ENCODE measurements at regions not wholly inside any gene's neighbourhood (a gene's known extent, or its start where the extent isn't known, plus 50 kb on each side); places are given as distances from the start of the nearest gene placed in this dataset.

DNA sequence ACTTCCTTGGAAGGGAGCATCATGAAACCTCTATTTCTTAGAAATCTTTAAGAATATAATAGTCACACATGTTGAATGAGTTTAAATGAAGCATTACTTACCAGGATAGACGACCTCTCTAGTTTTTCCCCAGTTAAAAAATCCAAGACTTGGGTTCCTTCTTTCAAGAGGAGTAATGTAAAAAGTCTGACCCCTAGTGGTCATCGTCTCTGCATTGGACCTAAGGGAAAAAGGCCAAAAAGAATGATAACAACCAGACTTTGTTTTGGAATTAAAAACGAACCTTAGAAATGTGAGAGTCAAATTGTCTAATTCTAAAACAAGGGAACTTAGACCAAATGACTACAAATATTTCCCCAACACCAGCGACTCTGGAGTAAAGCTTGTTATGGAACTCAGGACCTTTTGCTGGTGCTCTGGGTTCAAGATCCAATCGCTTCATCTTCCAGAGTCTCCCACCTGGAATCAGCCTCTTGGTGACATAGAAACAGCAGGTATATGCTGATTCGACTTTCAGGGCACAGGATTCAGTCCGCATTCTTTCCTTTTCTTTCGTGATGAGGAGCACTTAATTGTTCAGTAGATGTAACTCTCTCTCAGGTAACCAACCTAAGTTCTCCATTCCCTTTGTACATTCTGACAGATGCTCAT is 214.8 kb upstream of the TPRG1 start:
- H3K4me1 ChIP-seq (ENCODE audit: control insufficient read depth, insufficient read depth, low read depth, low read length), result no peaks in the 10 kb centered on the region
- H2BK12ac ChIP-seq (ENCODE audit: low read length in 2 of 2), result no peak overlapping the region
- H3K27me3 ChIP-seq (ENCODE audit: control insufficient read depth in 1 of 2, insufficient read depth in 1 of 2, low read length in 2 of 2), result no peaks in the 10 kb centered on the region
- H3K9ac ChIP-seq (ENCODE audit: low read length), result no peak overlapping the region
- H3K79me1 ChIP-seq (replicated peaks; ENCODE audit: low read length, poor library complexity, severe bottlenecking), result no peaks in the 10 kb centered on the region
- H2BK5ac ChIP-seq (ENCODE audit: low read depth, low read length, poor library complexity, severe bottlenecking), result no peak overlapping the region
- H2BK120ac ChIP-seq (ENCODE audit: low read depth, low read length), result no peak overlapping the region
- H3K4me2 ChIP-seq (ENCODE audit: low read length, poor library complexity, severe bottlenecking), result no peak overlapping the region
- no peak overlapping the region for H3K27ac ChIP-seq (ENCODE audit: low read length, poor library complexity, severe bottlenecking)
- no peaks in the 10 kb centered on the region for H3K36me3 ChIP-seq (ENCODE audit: control insufficient read depth in 1 of 2, insufficient read depth in 2 of 2, low read depth in 1 of 2, low read length in 2 of 2)
- DNase-seq, result peak; percentile 75
- H2AK5ac ChIP-seq (ENCODE audit: low read length, severe bottlenecking), result peak overlapping the region; percentile 76
- H2AFZ ChIP-seq (ENCODE audit: low read depth, low read length), result no peak overlapping the region
- H3K18ac ChIP-seq (ENCODE audit: low read depth in 1 of 2, low read length in 2 of 2), result no peak overlapping the region
- no peak overlapping the region for H2BK15ac ChIP-seq (ENCODE audit: low read depth, poor library complexity, severe bottlenecking)
- H3K4me3 ChIP-seq (ENCODE audit: insufficient read depth in 1 of 2, low read depth in 1 of 2, low read length in 2 of 2), result no peak overlapping the region
- no peak overlapping the region for H4K91ac ChIP-seq (ENCODE audit: low read length)
- no peak overlapping the region for H3K4ac ChIP-seq (ENCODE audit: low read depth in 1 of 2, low read length in 2 of 2)
- 27% methylated on average over 7 of the region's 8 CpGs for WGBS
- H3K14ac ChIP-seq (ENCODE audit: low read length in 2 of 2), result no peak overlapping the region
- no peak overlapping the region for H4K8ac ChIP-seq (ENCODE audit: low read length)
- H3K23ac ChIP-seq (ENCODE audit: low read length in 2 of 2), result no peak overlapping the region
- H3K9me3 ChIP-seq (ENCODE audit: control insufficient read depth, low read length), result no peaks in the 10 kb centered on the region

GRCh38 chr3:188959013-188959412 is 212.8 kb upstream of the TPRG1 start:
- Histone ChIP-seq H3K18ac (ENCODE audit: low read depth in 1 of 2, low read length in 2 of 2) (no peak overlapping the region), H3K9me3 (ENCODE audit: control insufficient read depth, low read length) (no peaks in the 10 kb centered on the region), H3K4ac (ENCODE audit: low read depth in 1 of 2, low read length in 2 of 2) (no peak overlapping the region), H3K23ac (ENCODE audit: low read length in 2 of 2) (no peak overlapping the region), H2BK120ac (ENCODE audit: low read depth, low read length) (no peak overlapping the region), H2BK5ac (ENCODE audit: low read depth, low read length, poor library complexity, severe bottlenecking) (no peak overlapping the region), H3K36me3 (ENCODE audit: control insufficient read depth in 1 of 2, insufficient read depth in 2 of 2, low read depth in 1 of 2, low read length in 2 of 2) (no peaks in the 10 kb centered on the region), H3K14ac (ENCODE audit: low read length in 2 of 2) (no peak overlapping the region), H3K79me1 (replicated peaks; ENCODE audit: low read length, poor library complexity, severe bottlenecking) (no peaks in the 10 kb centered on the region), H3K4me3 (ENCODE audit: insufficient read depth in 1 of 2, low read depth in 1 of 2, low read length in 2 of 2) (no peak overlapping the region), H3K4me2 (ENCODE audit: low read length, poor library complexity, severe bottlenecking) (no peak overlapping the region), H4K8ac (ENCODE audit: low read length) (no peak overlapping the region), H3K9ac (ENCODE audit: low read length) (no peak overlapping the region), H2BK15ac (ENCODE audit: low read depth, poor library complexity, severe bottlenecking) (no peak overlapping the region), H2BK12ac (ENCODE audit: low read length in 2 of 2) (no peak overlapping the region), H3K27ac (ENCODE audit: low read length, poor library complexity, severe bottlenecking) (no peak overlapping the region), H2AFZ (ENCODE audit: low read depth, low read length) (no peak overlapping the region), H3K4me1 (ENCODE audit: control insufficient read depth, insufficient read depth, low read depth, low read length) (no peaks in the 10 kb centered on the region), H3K27me3 (ENCODE audit: control insufficient read depth in 1 of 2, insufficient read depth in 1 of 2, low read length in 2 of 2) (no peaks in the 10 kb centered on the region), H2AK5ac (ENCODE audit: low read length, severe bottlenecking) (no peak overlapping the region), H4K91ac (ENCODE audit: low read length) (no peak overlapping the region)
- DNase-seq, result no peak
- no CpG with 5 or more reads among the region's 1 CpG for WGBS

- no peak overlapping the region for H2BK120ac ChIP-seq (ENCODE audit: low read depth, low read length)
- H3K4ac ChIP-seq (ENCODE audit: low read depth in 1 of 2, low read length in 2 of 2), result no peak overlapping the region
- no peaks in the 10 kb centered on the region for H3K27me3 ChIP-seq (ENCODE audit: control insufficient read depth in 1 of 2, insufficient read depth in 1 of 2, low read length in 2 of 2)
- no peak overlapping the region for H3K18ac ChIP-seq (ENCODE audit: low read depth in 1 of 2, low read length in 2 of 2)
- H4K91ac ChIP-seq (ENCODE audit: low read length), result no peak overlapping the region
- H2BK12ac ChIP-seq (ENCODE audit: low read length in 2 of 2), result no peak overlapping the region
- H3K14ac ChIP-seq (ENCODE audit: low read length in 2 of 2), result no peak overlapping the region
- no peak overlapping the region for H3K4me2 ChIP-seq (ENCODE audit: low read length, poor library complexity, severe bottlenecking)
- no peak for DNase-seq
- H3K9ac ChIP-seq (ENCODE audit: low read length), result peak overlapping the region; percentile 58
- no peaks in the 10 kb centered on the region for H3K9me3 ChIP-seq (ENCODE audit: control insufficient read depth, low read length)
- no peak overlapping the region for H3K27ac ChIP-seq (ENCODE audit: low read length, poor library complexity, severe bottlenecking)
- H3K4me3 ChIP-seq (ENCODE audit: insufficient read depth in 1 of 2, low read depth in 1 of 2, low read length in 2 of 2), result no peak overlapping the region
- no peak overlapping the region for H2BK15ac ChIP-seq (ENCODE audit: low read depth, poor library complexity, severe bottlenecking)
- H2AFZ ChIP-seq (ENCODE audit: low read depth, low read length), result no peak overlapping the region
- H3K4me1 ChIP-seq (ENCODE audit: control insufficient read depth, insufficient read depth, low read depth, low read length), result no peaks in the 10 kb centered on the region
- H3K23ac ChIP-seq (ENCODE audit: low read length in 2 of 2), result no peak overlapping the region
- no peaks in the 10 kb centered on the region for H3K79me1 ChIP-seq (replicated peaks; ENCODE audit: low read length, poor library complexity, severe bottlenecking)
- H2AK5ac ChIP-seq (ENCODE audit: low read length, severe bottlenecking), result no peak overlapping the region
- no peak overlapping the region for H4K8ac ChIP-seq (ENCODE audit: low read length)
- H2BK5ac ChIP-seq (ENCODE audit: low read depth, low read length, poor library complexity, severe bottlenecking), result no peak overlapping the region
- WGBS, result 93% methylated on average over 9 of the region's 13 CpGs
- H3K36me3 ChIP-seq (ENCODE audit: control insufficient read depth in 1 of 2, insufficient read depth in 2 of 2, low read depth in 1 of 2, low read length in 2 of 2), result no peaks in the 10 kb centered on the region
Observed at GRCh38 chr3:188962253-188963247, 209.2 kb upstream of the TPRG1 start.

GRCh38 chr3:188964957-188965356 is 206.8 kb upstream of the TPRG1 start:
- H4K8ac ChIP-seq (ENCODE audit: low read length), result no peak overlapping the region
- H3K4me1 ChIP-seq (ENCODE audit: control insufficient read depth, insufficient read depth, low read depth, low read length), result no peaks in the 10 kb centered on the region
- H2BK12ac ChIP-seq (ENCODE audit: low read length in 2 of 2), result no peak overlapping the region
- no peaks in the 10 kb centered on the region for H3K79me1 ChIP-seq (replicated peaks; ENCODE audit: low read length, poor library complexity, severe bottlenecking)
- no peak overlapping the region for H2BK15ac ChIP-seq (ENCODE audit: low read depth, poor library complexity, severe bottlenecking)
- H4K91ac ChIP-seq (ENCODE audit: low read length), result no peak overlapping the region
- H3K9me3 ChIP-seq (ENCODE audit: control insufficient read depth, low read length), result no peaks in the 10 kb centered on the region
- H3K27ac ChIP-seq (ENCODE audit: low read length, poor library complexity, severe bottlenecking), result no peak overlapping the region
- no peak overlapping the region for H3K9ac ChIP-seq (ENCODE audit: low read length)
- H2BK5ac ChIP-seq (ENCODE audit: low read depth, low read length, poor library complexity, severe bottlenecking), result no peak overlapping the region
- H3K36me3 ChIP-seq (ENCODE audit: control insufficient read depth in 1 of 2, insufficient read depth in 2 of 2, low read depth in 1 of 2, low read length in 2 of 2), result no peaks in the 10 kb centered on the region
- no peak for DNase-seq
- no peak overlapping the region for H2AK5ac ChIP-seq (ENCODE audit: low read length, severe bottlenecking)
- no peak overlapping the region for H3K14ac ChIP-seq (ENCODE audit: low read length in 2 of 2)
- no peak overlapping the region for H2AFZ ChIP-seq (ENCODE audit: low read depth, low read length)
- no peak overlapping the region for H3K23ac ChIP-seq (ENCODE audit: low read length in 2 of 2)
- no peak overlapping the region for H3K4me3 ChIP-seq (ENCODE audit: insufficient read depth in 1 of 2, low read depth in 1 of 2, low read length in 2 of 2)
- no peak overlapping the region for H2BK120ac ChIP-seq (ENCODE audit: low read depth, low read length)
- H3K18ac ChIP-seq (ENCODE audit: low read depth in 1 of 2, low read length in 2 of 2), result no peak overlapping the region
- WGBS, result 95% methylated on average over 5 of the region's 5 CpGs
- H3K4ac ChIP-seq (ENCODE audit: low read depth in 1 of 2, low read length in 2 of 2), result no peak overlapping the region
- no peak overlapping the region for H3K4me2 ChIP-seq (ENCODE audit: low read length, poor library complexity, severe bottlenecking)
- H3K27me3 ChIP-seq (ENCODE audit: control insufficient read depth in 1 of 2, insufficient read depth in 1 of 2, low read length in 2 of 2), result no peaks in the 10 kb centered on the region

Data from mesenchymal stem cell (in vitro differentiated cells and primary cell).